ENCODE measurements at regions not wholly inside any gene's neighbourhood (a gene's known extent, or its start where the extent isn't known, plus 50 kb on each side); places are given as distances from the start of the nearest gene placed in this dataset.

DNA sequence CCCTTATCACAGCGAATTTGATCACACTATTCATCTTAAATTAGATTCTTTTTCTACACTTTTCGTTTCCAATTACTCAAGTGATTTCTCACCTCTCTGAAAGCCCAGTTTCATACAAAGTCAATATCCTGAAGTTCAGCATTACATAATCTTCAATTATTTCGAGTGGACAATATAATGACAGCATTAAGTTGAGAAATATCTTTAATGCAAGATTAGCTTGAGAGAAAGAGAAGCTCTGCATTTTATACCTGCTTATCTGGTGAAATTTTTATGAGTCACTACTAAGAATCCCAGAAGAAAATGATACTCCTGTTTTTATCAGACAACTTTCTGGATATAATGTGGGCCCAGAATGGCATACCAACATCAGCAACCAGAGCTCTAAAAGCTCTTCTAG lies 509.6 kb downstream of the KCNJ2 start:
- H3K9me3 ChIP-seq = no peaks in the 10 kb centered on the region
- intact Hi-C loops (cut with DNase I) = no loop called here
- H3K27ac ChIP-seq = no peak overlapping the region
- TF ChIP-seq, protein P1, sequence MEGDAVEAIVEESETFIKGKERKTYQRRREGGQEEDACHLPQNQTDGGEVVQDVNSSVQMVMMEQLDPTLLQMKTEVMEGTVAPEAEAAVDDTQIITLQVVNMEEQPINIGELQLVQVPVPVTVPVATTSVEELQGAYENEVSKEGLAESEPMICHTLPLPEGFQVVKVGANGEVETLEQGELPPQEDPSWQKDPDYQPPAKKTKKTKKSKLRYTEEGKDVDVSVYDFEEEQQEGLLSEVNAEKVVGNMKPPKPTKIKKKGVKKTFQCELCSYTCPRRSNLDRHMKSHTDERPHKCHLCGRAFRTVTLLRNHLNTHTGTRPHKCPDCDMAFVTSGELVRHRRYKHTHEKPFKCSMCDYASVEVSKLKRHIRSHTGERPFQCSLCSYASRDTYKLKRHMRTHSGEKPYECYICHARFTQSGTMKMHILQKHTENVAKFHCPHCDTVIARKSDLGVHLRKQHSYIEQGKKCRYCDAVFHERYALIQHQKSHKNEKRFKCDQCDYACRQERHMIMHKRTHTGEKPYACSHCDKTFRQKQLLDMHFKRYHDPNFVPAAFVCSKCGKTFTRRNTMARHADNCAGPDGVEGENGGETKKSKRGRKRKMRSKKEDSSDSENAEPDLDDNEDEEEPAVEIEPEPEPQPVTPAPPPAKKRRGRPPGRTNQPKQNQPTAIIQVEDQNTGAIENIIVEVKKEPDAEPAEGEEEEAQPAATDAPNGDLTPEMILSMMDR (IDR thresholded peaks at IDR 0.05) = no peak
- no peak for TF ChIP-seq POLR2AphosphoS5 (IDR thresholded peaks at IDR 0.05; ENCODE audit: insufficient read depth in 1 of 2, low read depth in 1 of 2)
- H3K4me3 ChIP-seq = no peak overlapping the region
- H3K4me1 ChIP-seq = no peaks in the 10 kb centered on the region
- no peak for DNase-seq (ENCODE audit: extremely low spot score in 2 of 2)
- no peaks in the 10 kb centered on the region for H3K27me3 ChIP-seq
- H3K36me3 ChIP-seq = no peaks in the 10 kb centered on the region

DNA sequence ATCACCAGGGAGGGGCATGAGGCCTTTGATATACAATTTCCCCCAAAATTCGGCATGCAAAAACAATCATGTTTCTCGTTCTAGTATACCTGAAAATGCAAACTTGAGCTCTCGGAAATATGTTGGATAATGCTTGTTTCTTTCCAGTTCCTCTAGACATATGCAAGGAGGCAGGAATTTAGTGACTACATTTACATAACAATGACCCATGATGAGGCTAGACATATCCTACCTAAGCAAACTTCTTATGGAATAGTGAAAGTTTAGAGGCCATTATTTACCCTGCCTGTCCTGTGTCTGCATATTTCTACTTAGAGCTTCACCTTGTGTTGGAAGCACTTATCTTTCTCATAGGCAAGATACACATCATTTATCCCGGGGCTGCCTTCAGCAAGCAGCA lies 514.6 kb downstream of the KCNJ2 start:
- no peaks in the 10 kb centered on the region for H3K36me3 ChIP-seq
- no peak overlapping the region for H3K4me3 ChIP-seq
- intact Hi-C loops (cut with DNase I) = no loop called here
- H3K27me3 ChIP-seq = no peaks in the 10 kb centered on the region
- no peak overlapping the region for H3K27ac ChIP-seq
- DNase-seq (ENCODE audit: extremely low spot score in 2 of 2) = no peak
- no peaks in the 10 kb centered on the region for H3K4me1 ChIP-seq
- no peaks in the 10 kb centered on the region for H3K9me3 ChIP-seq
- no peak for TF ChIP-seq POLR2A (IDR thresholded peaks at IDR 0.05)
- TF ChIP-seq, protein P1 (IDR thresholded peaks at IDR 0.05) = no peak
- no peak for TF ChIP-seq POLR2AphosphoS5 (IDR thresholded peaks at IDR 0.05; ENCODE audit: insufficient read depth in 1 of 2, low read depth in 1 of 2)

DNA sequence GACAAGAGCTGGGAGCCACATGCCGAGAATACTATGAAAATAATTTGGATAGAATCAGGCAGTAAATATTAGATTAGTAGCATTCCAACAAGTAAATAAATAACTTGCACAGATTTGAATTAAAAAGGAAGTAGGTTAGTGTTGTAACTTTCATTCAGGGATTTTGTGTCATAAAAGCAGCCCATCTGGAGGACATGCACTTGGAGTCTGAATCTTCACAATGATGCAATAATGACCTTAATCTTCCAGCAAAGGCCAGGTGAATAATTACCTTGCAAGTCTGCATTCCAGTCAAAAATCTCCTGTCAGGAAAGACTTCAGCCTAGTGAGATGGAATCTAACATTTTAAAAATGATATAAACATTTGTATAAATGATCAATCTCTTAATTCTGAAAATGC lies 518.1 kb downstream of the KCNJ2 start:
- TF ChIP-seq POLR2A (IDR thresholded peaks at IDR 0.05) (no peak), POLR2AphosphoS5 (IDR thresholded peaks at IDR 0.05; ENCODE audit: insufficient read depth in 1 of 2, low read depth in 1 of 2) (no peak)
- TF ChIP-seq, protein P1 (IDR thresholded peaks at IDR 0.05) = no peak
- H3K9me3 ChIP-seq = no peaks in the 10 kb centered on the region
- no peaks in the 10 kb centered on the region for H3K36me3 ChIP-seq
- no peaks in the 10 kb centered on the region for H3K4me1 ChIP-seq
- H3K27ac ChIP-seq = no peak overlapping the region
- H3K4me3 ChIP-seq = no peak overlapping the region
- no peak for DNase-seq (ENCODE audit: extremely low spot score in 2 of 2)
- H3K27me3 ChIP-seq = no peaks in the 10 kb centered on the region
- intact Hi-C loops (cut with DNase I) = no loop called here

DNA sequence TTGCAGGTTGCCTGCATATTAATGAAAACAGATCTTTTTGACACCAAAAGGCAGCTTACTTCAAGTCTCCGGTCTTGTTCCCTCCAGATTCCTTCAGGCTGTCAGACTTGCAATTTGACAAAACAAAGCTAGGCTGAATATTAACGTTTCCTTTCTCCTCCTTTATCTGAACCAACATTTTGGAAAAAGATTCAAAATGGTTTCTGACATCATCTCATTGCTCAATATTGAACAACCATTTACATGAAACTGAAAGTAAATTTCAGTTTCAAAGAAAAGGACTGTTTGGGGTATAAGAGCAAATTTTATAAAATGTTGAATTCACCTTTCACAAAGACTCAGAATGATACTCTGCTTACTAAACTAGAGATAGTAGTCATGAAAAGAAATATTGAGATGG lies 521.8 kb downstream of the KCNJ2 start:
- intact Hi-C loops (cut with DNase I) = no loop called here
- no peak for DNase-seq (ENCODE audit: extremely low spot score in 2 of 2)
- H3K27me3 ChIP-seq = no peaks in the 10 kb centered on the region
- no peaks in the 10 kb centered on the region for H3K4me1 ChIP-seq
- TF ChIP-seq POLR2AphosphoS5 (IDR thresholded peaks at IDR 0.05; ENCODE audit: insufficient read depth in 1 of 2, low read depth in 1 of 2) (no peak), POLR2A (IDR thresholded peaks at IDR 0.05) (no peak)
- TF ChIP-seq, protein P1 (IDR thresholded peaks at IDR 0.05) = no peak
- H3K36me3 ChIP-seq = no peaks in the 10 kb centered on the region
- no peaks in the 10 kb centered on the region for H3K9me3 ChIP-seq
- H3K4me3 ChIP-seq = no peak overlapping the region
- no peak overlapping the region for H3K27ac ChIP-seq

DNA sequence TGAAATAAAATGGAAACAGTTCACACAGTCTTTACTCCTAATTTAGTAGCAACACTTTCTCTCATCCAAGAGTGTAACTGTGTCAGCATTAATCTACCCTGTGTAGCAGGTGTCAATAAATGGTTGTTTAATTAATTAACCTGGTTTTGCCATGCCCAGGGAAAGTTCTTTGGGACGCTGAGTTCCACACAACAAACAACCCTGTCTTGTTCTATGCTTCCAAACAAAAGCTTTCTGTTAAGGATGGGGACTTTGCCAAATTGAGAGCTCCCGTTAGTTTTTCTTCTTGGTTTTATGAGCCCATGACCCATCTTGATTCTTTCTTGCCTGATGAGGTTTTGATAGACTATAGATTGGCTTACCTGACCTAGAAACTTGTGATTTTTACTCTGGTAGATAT lies 530.1 kb downstream of the KCNJ2 start:
- H3K4me3 ChIP-seq = no peak overlapping the region
- TF ChIP-seq POLR2A (IDR thresholded peaks at IDR 0.05) (no peak), POLR2AphosphoS5 (IDR thresholded peaks at IDR 0.05; ENCODE audit: insufficient read depth in 1 of 2, low read depth in 1 of 2) (no peak)
- TF ChIP-seq, protein P1 (IDR thresholded peaks at IDR 0.05) = no peak
- intact Hi-C loops (cut with DNase I) = no loop called here
- DNase-seq (ENCODE audit: extremely low spot score in 2 of 2) = no peak
- no peaks in the 10 kb centered on the region for H3K9me3 ChIP-seq
- H3K4me1 ChIP-seq = no peaks in the 10 kb centered on the region
- no peaks in the 10 kb centered on the region for H3K36me3 ChIP-seq
- no peaks in the 10 kb centered on the region for H3K27me3 ChIP-seq
- no peak overlapping the region for H3K27ac ChIP-seq

Measured in vagina (tissue), 2 donors.